Liver (tissue), 3 donors: ENCODE measurements at regions not wholly inside any gene's neighbourhood (a gene's known extent, or its start where the extent isn't known, plus 50 kb on each side); places are given as distances from the start of the nearest gene placed in this dataset.

Source experiments
- JUND ChIP-seq, 2 donors: IDR thresholded peaks; 2 replicates each; pipeline ENCODE4 v1.6.1; 2016; ENCODE audit warnings: antibody characterized with exemption in 2 of 2
- RAD21 ChIP-seq, 2 donors: IDR thresholded peaks; 2 replicates each; pipeline ENCODE4 v1.6.1; 2016; ENCODE audit warnings: antibody characterized with exemption in 2 of 2, mild to moderate bottlenecking in 2 of 2
- TF ChIP-seq, protein P1 (sequence below): IDR thresholded peaks from 2 replicates; pipeline ENCODE4 v1.6.1; 2016; ENCODE audit warnings: antibody characterized with exemption
- TF ChIP-seq, protein P2 (sequence below): fragments of 150-350 bp; IDR thresholded peaks from 2 replicates; pipeline ENCODE4 v1.5.1; 2017; ENCODE audit warnings: improper control_type of control experiment, low read depth, low read length; ENCODE audit not compliant: missing input control
- donor health status: healthy.
- donor health status: healthy.

DNA sequence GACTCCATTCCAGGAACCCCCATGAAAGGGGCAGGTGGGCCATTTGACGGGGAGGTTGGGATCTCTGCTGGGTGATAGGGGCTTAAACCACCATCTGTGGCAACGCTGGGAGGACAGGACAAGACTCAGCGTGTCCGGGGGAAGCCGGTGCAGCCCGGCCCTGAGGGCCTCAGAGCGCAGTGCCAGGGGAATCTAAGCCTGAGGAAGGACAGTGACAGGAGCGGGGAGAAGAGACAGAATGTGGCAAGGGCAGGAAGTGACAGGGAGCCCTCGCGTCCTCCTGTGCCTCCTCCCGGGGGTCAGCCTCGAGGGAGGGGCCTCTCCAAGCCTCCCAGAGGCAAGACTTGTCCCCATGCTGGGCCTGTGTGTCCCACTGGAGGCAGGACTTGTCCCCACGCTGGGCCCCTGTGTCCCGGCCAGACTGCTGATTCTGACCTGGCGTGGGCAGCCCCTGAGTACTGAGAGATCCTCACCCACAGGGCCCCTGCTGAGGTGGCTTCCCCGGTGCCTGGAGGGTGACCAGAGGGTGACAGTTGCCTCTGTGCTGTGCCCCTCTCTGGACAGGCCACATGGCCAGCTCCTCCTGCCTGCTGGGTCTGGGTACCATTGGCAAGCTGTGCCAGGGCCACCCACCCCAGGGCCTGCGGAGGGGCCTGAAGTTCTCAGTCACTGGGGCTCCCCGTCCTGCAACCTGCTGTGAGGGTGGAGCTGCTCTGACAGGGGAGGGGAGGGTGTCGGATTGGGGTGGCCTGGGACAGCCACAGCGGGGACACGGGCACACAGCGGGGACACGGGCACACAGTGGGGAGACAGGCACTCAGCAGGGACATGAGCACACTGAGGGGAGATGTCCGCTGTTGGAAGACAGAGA is 676.2 kb downstream of the BRD1 start:
- TF ChIP-seq, protein P1, sequence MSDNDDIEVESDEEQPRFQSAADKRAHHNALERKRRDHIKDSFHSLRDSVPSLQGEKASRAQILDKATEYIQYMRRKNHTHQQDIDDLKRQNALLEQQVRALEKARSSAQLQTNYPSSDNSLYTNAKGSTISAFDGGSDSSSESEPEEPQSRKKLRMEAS: no peak
- TF ChIP-seq, protein P2, sequence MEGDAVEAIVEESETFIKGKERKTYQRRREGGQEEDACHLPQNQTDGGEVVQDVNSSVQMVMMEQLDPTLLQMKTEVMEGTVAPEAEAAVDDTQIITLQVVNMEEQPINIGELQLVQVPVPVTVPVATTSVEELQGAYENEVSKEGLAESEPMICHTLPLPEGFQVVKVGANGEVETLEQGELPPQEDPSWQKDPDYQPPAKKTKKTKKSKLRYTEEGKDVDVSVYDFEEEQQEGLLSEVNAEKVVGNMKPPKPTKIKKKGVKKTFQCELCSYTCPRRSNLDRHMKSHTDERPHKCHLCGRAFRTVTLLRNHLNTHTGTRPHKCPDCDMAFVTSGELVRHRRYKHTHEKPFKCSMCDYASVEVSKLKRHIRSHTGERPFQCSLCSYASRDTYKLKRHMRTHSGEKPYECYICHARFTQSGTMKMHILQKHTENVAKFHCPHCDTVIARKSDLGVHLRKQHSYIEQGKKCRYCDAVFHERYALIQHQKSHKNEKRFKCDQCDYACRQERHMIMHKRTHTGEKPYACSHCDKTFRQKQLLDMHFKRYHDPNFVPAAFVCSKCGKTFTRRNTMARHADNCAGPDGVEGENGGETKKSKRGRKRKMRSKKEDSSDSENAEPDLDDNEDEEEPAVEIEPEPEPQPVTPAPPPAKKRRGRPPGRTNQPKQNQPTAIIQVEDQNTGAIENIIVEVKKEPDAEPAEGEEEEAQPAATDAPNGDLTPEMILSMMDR: no peak
- TF ChIP-seq RAD21 (IDR thresholded peaks at IDR 0.05) (no peak), JUND (IDR thresholded peaks at IDR 0.05) (no peak)
